Psoas muscle (tissue), 7 donors: ENCODE measurements at regions not wholly inside any gene's neighbourhood (a gene's known extent, or its start where the extent isn't known, plus 50 kb on each side); places are given as distances from the start of the nearest gene placed in this dataset.
A peak's percentile ranks its signal among the peaks of the same experiment; 100 is the strongest.

Experiments
- ATAC-seq, 4 donors: fragments of 200-7000 bp; cut with Tn5 transposase; one replicate each; pipeline ENCODE4 v1.9.1; 2020; ENCODE audit warnings: moderate library complexity in 3 of 4, mild to moderate bottlenecking in 2 of 4
- DNase-seq, 2 donors: peaks; one replicate each; pipeline ENCODE4 v3.0.0-alpha.2; 2020
- H3K27ac ChIP-seq: fragments of 200-600 bp; one replicate; pipeline ENCODE4 v1.8.0; 2022
- H3K27me3 ChIP-seq, 3 donors: fragments of 200-600 bp in 1 of 3; one replicate each; pipeline versions ENCODE4 v1.6.1 to v1.8.0; 2013 to 2022; ENCODE audit warnings: low read length in 2 of 3, mild to moderate bottlenecking in 2 of 3, moderate library complexity in 1 of 3; ENCODE audit not compliant: insufficient read depth in 3 of 3
- H3K36me3 ChIP-seq, 2 donors: fragments of 200-600 bp in 1 of 2; one replicate each; pipeline versions ENCODE4 v1.6.1 to v1.8.0; 2013 to 2022; ENCODE audit warnings: low read depth in 1 of 2, mild to moderate bottlenecking in 1 of 2, moderate library complexity in 1 of 2; ENCODE audit not compliant: insufficient read depth in 1 of 2
- H3K4me1 ChIP-seq: fragments of 200-600 bp; one replicate; pipeline ENCODE4 v1.8.0; 2022
- H3K4me3 ChIP-seq: fragments of 200-600 bp; one replicate; pipeline ENCODE4 v1.8.0; 2022; ENCODE audit warnings: mild to moderate bottlenecking
- H3K9me3 ChIP-seq: fragments of 200-600 bp; one replicate; pipeline ENCODE4 v1.8.0; 2022
- WGBS, 3 donors: extraction: QIAGEN DNeasy Blood & Tissue Kit; methylation state at CpG; one replicate each; pipeline versions ENCODE4 v1.1.6 to v1.1.7; 2013; 5-methylcytosine and 5-hydroxymethylcytosine counted together
- intact Hi-C, 2 donors: fragments of 100-400 bp; cut with DNase I; formaldehyde crosslinking; loops; one replicate each; pipeline versions ENCODE4 v1.11.0 to v1.14.2; 2022
- TF ChIP-seq, protein P1 (sequence below): fragments of 200-600 bp; IDR thresholded peaks from one replicate; pipeline ENCODE4 v1.8.0; 2022; ENCODE audit warnings: antibody characterized with exemption
- donor health status: healthy with polysubstance abuse.
- donor health status: DM: no; HTN: no; CAD: no; lungs with moderate emphysema.
- donor health status: Bipolar disorder and iron deficiency.
- donor health status: healthy.
- donor health status: DM: yes; HTN: yes; CAD: no.
- donor health status: DM: no; HTN: no; CAD: no.
- donor health status: DM: yes; HTN: yes; CAD: no.

DNA sequence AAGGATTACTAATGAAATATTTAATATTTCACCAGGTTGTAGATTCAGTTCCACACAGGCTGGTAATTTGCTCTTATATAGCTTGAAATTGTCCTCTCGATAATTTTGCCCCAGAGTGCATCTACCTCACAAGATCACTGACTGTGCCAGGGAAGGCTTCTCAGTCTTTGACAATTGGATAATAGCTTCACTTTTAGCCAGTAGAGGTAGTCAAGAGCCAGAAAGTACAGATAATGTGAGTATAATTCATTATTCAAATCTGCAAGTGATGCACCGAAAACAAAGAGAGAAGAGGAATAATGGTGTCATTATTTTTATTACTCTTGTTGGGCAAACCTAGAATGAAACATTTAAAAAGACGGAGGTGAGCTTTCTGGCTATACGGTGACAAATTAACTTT lies 292.8 kb downstream of the EN1 start:
- H3K27ac ChIP-seq: no peak overlapping the region
- H3K27me3 ChIP-seq: peaks cover 0 to 2% (median 0%) of the 10 kb centered on the region in 3 donors
- WGBS, 3 donors: 63 to 69% (median 63%) methylated on average over 4 of the region's 4 CpGs
- TF ChIP-seq, protein P1, sequence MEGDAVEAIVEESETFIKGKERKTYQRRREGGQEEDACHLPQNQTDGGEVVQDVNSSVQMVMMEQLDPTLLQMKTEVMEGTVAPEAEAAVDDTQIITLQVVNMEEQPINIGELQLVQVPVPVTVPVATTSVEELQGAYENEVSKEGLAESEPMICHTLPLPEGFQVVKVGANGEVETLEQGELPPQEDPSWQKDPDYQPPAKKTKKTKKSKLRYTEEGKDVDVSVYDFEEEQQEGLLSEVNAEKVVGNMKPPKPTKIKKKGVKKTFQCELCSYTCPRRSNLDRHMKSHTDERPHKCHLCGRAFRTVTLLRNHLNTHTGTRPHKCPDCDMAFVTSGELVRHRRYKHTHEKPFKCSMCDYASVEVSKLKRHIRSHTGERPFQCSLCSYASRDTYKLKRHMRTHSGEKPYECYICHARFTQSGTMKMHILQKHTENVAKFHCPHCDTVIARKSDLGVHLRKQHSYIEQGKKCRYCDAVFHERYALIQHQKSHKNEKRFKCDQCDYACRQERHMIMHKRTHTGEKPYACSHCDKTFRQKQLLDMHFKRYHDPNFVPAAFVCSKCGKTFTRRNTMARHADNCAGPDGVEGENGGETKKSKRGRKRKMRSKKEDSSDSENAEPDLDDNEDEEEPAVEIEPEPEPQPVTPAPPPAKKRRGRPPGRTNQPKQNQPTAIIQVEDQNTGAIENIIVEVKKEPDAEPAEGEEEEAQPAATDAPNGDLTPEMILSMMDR: no peak
- no peaks in the 10 kb centered on the region for H3K4me1 ChIP-seq
- H3K4me3 ChIP-seq: no peak overlapping the region
- DNase-seq: no peak
- intact Hi-C loops: no loop called here
- H3K9me3 ChIP-seq: no peaks in the 10 kb centered on the region
- H3K36me3 ChIP-seq: no peaks in the 10 kb centered on the region
- no peak for ATAC-seq

DNA sequence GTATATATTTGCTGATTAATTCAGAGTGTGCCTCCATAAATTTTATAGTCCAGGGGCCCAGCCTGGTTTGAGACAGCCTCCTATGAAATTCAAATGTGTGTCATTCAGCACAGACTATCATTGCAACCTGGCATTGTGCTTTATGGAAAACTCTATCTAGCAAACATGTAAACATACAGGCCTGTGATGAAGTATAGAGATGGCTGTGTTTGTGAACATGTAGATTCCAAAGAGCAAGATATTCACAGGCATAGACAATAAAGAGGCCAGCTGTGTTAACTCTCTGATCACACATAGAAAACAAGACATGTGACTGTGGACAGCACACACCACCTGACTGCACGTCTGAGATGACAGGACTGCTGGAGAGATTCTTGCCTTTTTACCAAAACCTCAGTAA lies 297.9 kb downstream of the EN1 start:
- no peaks in the 10 kb centered on the region for H3K36me3 ChIP-seq
- intact Hi-C loops: no loop called here
- no peak for ATAC-seq
- no peaks in the 10 kb centered on the region for H3K27me3 ChIP-seq
- no peak overlapping the region for H3K27ac ChIP-seq
- TF ChIP-seq, protein P1: no peak
- H3K9me3 ChIP-seq: no peaks in the 10 kb centered on the region
- DNase-seq: no peak
- no peak overlapping the region for H3K4me3 ChIP-seq
- H3K4me1 ChIP-seq: no peaks in the 10 kb centered on the region
- 32 to 58% (median 57%) methylated on average over 1 of the region's 1 CpG for WGBS, 3 donors

DNA sequence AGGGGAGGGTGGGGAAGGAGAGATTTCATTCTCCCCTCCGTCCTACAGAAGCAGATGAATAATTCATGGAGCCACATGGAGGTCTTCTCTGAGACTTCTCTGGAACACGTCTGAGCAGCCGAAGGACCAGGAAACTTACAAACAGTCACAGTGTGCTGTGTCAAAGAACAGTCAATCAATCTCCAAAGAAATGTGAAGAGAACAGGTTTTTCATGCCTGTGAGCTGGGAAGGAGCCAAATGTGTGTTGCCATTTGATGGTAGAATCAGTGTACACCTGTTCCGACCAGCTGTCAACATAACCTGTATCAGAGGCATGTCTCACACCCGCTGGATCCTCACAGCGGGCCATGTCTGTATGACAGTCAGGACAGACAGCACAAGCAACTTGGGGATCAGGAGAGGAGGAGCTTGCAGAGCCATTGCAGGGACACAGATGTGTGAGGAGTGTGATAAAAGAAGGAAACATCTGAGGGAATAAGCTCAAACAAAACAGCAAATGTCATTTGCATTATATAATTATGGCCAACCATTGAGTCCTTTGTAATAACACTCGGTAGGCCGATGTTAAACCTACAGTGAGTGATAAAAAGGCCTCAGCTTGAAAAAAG lies 298.5 kb downstream of the EN1 start:
- H3K27ac ChIP-seq: no peak overlapping the region
- H3K4me3 ChIP-seq: no peak overlapping the region
- TF ChIP-seq, protein P1: no peak
- H3K9me3 ChIP-seq: no peaks in the 10 kb centered on the region
- no peaks in the 10 kb centered on the region for H3K4me1 ChIP-seq
- H3K36me3 ChIP-seq: no peaks in the 10 kb centered on the region
- no peak for DNase-seq
- WGBS, 3 donors: 53 to 58% (median 57%) methylated on average over 8 of the region's 8 CpGs
- intact Hi-C loops: no loop called here
- ATAC-seq: no peak
- no peaks in the 10 kb centered on the region for H3K27me3 ChIP-seq

DNA sequence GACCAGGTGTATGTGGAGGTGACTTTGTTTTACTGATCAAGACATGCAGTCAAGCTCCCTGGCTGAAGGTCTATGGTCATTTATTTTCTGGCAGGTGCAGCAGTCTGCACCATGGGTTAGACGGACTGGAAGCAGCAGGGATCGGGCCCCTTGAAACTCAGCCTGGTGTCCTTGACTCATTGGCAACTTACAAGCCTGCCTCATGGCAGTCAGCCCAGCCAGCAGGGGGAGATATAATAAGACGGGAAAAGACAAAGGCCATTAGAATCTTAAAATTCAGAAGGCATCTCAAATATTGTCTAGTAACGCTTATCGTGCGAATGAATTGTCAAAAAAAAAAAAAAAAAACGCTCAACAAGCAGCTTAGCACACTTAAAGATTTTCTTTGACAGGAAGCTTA lies 308.2 kb downstream of the EN1 start:
- H3K36me3 ChIP-seq: no peaks in the 10 kb centered on the region
- H3K4me3 ChIP-seq: no peak overlapping the region
- intact Hi-C loops: no loop called here
- H3K27ac ChIP-seq: no peak overlapping the region
- TF ChIP-seq, protein P1: no peak
- peak; percentile 25 to 49 for DNase-seq
- no peaks in the 10 kb centered on the region for H3K27me3 ChIP-seq
- WGBS, 3 donors: 37 to 43% (median 41%) methylated on average over 7 of the region's 7 CpGs
- ATAC-seq: no peak
- no peaks in the 10 kb centered on the region for H3K9me3 ChIP-seq
- H3K4me1 ChIP-seq: no peaks in the 10 kb centered on the region

DNA sequence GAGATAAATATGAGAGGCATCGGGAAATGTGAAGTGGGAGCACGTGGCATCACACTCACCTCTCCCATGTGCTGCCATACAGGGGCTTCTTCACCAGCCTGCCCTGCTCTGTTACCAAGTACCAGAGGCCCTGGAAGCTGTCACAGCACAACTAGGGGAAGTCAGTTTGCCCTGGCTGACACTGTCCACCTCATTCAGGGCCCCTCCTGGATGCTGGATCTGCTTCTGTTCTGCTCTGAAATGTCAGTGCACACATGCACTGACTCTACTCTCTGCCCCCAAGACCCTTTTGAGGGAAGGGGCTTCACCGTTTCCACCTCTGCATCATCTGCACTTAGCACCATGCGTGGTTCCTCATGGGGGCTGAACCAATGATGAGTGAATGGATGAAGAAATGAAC lies 311.1 kb downstream of the EN1 start:
- TF ChIP-seq, protein P1: no peak
- Histone ChIP-seq H3K27ac (no peak overlapping the region), H3K27me3 (no peaks in the 10 kb centered on the region), H3K9me3 (no peaks in the 10 kb centered on the region), H3K4me1 (no peaks in the 10 kb centered on the region), H3K4me3 (no peak overlapping the region), H3K36me3 (no peaks in the 10 kb centered on the region)
- DNase-seq (no peak), ATAC-seq (no peak)
- 85 to 94% (median 89%) methylated on average over 4 of the region's 4 CpGs for WGBS, 3 donors
- intact Hi-C loops: no loop called here
